ENCODE measurements at regions not wholly inside any gene's neighbourhood (a gene's known extent, or its start where the extent isn't known, plus 50 kb on each side); places are given as distances from the start of the nearest gene placed in this dataset.

- no peak for DNase-seq
These were observed 60.2 kb upstream of the STEAP1 start for GRCh38 chr7:90094030-90094429.
